HG02642 (cell line): ENCODE measurements at regions not wholly inside any gene's neighbourhood (a gene's known extent, or its start where the extent isn't known, plus 50 kb on each side); places are given as distances from the start of the nearest gene placed in this dataset.

Experiments used
- ATAC-seq: cut with Tn5 transposase; IDR thresholded peaks from one replicate; pipeline ENCODE4 v1.9.1; 2021; ENCODE audit warnings: mild to moderate bottlenecking; ENCODE audit not compliant: unreplicated experiment, poor library complexity

- peak; percentile 16 for ATAC-seq
Observed at GRCh38 chr6:156396791-156397418, 380.3 kb upstream of the ARID1B start.

DNA sequence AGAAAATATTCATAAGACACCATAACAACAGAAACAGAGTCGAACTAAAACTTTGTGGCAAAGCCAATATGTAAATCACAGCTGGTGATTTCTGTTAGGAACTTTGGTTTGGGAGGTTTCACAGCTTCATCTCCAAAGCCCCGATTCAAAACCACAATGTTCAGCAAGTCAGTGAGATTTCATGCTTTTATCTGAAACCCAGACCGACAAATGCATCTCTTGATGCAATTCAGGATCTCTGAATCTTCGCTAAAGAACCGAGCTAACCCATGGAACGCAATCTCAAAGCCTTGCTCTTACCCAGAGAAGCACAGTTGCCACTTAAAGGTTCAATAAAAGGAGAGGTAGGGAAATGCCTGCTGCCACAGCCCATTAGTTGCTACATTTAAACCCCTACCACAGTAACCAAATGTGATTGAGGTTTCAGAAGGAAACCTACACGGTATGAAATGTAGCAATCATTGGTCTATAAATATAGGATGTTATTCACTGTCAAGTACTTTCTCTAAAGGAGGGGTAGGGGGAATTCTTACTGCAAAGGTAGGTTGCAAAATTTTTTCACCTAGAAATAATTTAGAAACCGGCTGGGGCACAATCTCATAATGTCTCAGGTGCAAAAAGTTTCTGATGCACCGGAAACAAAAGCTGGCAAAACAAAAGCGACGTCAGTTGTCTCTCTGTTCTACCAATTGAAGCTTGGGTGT, 381.0 kb upstream of the ARID1B start:
- ATAC-seq = peak; percentile 56

DNA sequence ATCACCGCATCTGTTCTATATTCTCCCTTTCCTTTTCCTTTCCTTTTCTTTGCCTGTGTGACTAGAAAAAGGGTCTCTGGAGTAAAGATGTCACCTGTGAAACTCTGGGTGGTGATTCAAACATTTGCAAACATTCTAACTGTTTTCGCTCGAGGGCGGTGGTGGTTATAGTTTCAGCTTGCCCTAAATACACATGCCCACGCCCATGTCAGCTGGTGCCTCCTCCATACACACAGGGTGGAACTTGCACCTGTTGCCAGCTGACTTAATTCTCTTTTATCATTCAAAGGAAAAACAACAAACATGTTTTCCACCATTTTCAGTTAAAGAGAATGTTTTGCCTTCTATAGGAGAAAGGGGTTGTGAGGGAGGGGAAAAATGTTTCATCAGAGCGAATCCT, 381.9 kb upstream of the ARID1B start:
- peak; percentile 65 for ATAC-seq

GRCh38 chr6:156392648-156393047, 384.5 kb upstream of the ARID1B start:
- ATAC-seq = no peak

DNA sequence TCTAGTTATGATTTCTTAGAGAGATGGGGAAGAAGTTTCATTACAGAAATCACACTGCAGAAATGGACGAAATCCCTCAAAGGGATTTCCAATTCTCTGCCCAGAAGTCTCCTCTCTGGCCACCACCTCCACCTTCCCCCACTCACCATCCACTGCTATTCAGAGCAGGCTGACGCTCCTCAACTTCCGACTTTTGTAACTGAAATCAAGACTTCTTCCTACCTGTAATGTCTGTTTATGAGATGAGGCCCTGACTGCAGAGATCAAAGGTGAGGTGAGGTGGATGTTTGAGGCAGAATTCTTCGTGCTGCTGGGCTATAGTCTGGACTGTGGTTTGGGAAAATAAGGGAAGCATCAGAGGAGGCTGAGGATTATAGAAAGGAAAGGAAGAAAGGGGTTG, 385.2 kb upstream of the ARID1B start:
- ATAC-seq = no peak

GRCh38 chr6:156391061-156391672, 386.0 kb upstream of the ARID1B start:
- no peak for ATAC-seq

- ATAC-seq = no peak
Observed at GRCh38 chr6:156390621-156391020, 386.6 kb upstream of the ARID1B start.

GRCh38 chr6:156389296-156389695, 387.9 kb upstream of the ARID1B start:
- ATAC-seq = no peak

DNA sequence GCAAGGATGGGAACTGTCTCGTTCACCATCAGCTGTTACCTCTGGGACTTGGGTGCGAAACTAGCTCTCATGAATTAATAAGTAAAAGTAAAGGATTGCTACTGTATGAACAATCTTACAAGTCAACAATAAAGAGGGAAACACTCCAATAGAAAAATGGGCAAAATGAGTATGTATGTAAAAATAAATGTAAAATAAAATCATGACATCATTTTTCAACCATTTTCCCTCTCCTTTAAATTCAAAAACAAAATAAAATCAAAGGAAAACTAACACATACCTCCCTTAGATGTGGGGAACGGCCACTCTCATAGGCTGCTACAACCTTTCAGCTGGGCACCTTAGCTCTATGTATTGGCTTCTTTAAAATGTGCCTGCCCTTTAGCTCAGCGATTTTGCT, 389.7 kb upstream of the ARID1B start:
- ATAC-seq = no peak

- ATAC-seq = no peak
Observed at GRCh38 chr6:156383059-156383458, 394.1 kb upstream of the ARID1B start.

GRCh38 chr6:156379392-156380289, 397.5 kb upstream of the ARID1B start:
- ATAC-seq = no peak

DNA sequence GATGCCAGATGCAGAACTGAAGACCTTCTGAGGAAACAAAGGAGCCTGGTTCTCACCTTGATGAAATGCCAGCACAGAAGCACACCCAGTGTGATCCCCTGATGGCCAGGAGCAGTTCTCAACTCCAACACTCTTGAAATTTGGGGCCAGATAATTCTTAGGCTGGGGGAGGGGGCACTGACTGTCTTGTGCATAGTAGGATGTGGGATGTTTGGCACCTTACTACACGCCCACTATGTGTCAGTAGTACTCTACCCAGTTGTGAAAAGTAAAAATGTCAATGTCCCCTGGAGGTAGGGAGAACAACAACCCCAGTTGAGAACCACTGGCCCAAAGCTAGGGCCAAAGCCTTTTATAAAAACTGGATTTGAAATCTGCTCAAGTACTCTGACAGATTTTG, 398.3 kb upstream of the ARID1B start:
- no peak for ATAC-seq

- ATAC-seq = no peak
Observed at GRCh38 chr6:156376091-156376490, 401.1 kb upstream of the ARID1B start.

- no peak for ATAC-seq
Observed at GRCh38 chr6:156359912-156360311, 417.3 kb upstream of the ARID1B start.

- ATAC-seq = no peak
Observed at GRCh38 chr6:156352861-156353260, 424.3 kb upstream of the ARID1B start.

DNA sequence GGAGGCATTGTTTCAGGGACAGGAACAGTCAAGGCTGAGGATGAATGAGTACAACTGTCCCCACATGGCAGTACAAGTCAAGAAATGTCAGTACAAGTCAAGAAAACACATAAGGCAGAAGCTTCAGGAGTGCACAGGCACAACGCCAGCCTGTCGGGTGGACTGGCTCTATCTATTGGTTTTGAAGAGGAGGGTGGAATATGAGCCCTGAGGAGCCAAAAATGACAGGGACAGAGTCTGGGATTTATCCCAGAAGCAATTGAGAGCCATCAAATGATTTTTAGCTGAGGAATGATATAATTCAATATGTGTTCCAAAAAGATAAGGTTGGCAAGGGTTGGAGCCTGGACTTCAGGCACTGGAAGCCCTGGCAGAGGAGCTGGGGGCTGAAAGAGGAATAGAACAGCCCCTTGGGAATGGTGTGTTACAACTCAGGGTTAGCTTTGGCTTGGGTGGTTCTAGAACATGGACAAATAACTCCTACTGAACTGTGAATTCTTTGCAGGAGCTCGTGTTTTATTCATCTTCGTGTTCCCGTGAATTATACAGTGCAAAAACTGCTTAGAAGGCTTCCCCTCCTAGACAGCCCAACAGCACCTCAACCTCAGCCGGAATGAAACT, 425.7 kb upstream of the ARID1B start:
- ATAC-seq = no peak

DNA sequence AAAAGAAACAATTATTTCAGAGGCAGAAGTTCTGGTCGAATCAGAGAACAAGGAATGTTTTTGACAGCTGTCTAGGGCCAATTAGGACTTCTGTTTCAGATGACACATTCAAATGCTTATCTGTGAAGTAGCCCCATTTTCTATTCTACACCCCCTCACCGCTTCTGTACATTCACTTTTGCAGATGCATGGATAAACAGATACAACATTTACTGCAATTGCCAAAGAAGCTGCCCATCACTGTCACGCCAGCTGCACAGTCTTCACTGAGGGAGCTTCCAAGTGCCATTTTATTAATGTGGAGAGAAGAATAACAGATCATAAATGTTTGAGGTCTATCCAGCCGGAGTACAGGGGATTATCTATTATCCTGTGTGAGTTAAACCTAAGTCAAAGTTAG, 426.8 kb upstream of the ARID1B start:
- ATAC-seq = no peak

- ATAC-seq = no peak
Observed at GRCh38 chr6:156348849-156349248, 428.3 kb upstream of the ARID1B start.

DNA sequence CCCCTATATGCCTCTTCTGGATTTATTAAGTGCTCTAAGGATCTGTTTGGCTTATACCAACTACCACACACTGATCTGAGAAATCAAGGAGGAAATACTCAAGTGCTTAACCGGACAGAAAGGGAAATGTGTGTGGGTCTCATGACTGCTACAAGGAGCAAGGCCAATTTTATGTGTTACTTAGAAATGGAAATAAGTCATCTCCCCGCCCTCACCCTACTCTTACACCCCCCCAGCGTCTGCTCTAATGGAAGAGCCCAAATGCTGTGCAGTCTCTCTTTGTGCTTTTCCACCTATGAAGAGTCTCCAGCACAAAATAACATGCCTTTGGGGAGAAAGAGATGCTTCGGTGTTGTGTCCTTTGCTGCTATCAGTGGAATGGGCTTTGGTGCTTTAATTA, 428.8 kb upstream of the ARID1B start:
- no peak for ATAC-seq

GRCh38 chr6:156347656-156348055, 429.5 kb upstream of the ARID1B start:
- ATAC-seq = no peak
